ENCODE measurements at regions not wholly inside any gene's neighbourhood (a gene's known extent, or its start where the extent isn't known, plus 50 kb on each side); places are given as distances from the start of the nearest gene placed in this dataset.
"Not testable (repeated sequence)": the region's sequence is repeated elsewhere in the genome, so short reads cannot be mapped to it uniquely, and the experiment has no call there.

DNA sequence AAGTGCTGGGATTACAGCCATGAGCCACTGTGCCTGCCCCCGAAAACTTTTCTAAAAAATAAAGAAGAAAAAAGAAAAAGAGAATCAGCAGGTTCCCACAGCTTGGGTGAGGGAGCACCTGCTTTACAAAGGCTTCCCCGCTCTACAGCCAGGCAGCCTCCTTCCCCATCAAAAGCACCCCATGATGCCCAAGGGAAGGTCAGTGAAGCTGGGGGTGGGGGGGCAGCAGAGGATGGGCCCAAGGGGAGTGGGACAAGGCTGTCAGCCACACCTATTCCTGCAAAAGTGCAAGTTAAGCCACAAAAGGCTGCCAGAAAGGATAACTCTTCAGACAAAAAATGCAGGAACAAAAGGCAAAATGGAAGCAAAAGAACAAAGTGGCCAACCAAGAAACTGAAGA lies 72.5 kb downstream of the FAM50B start:
- DNase-seq = no peak

DNA sequence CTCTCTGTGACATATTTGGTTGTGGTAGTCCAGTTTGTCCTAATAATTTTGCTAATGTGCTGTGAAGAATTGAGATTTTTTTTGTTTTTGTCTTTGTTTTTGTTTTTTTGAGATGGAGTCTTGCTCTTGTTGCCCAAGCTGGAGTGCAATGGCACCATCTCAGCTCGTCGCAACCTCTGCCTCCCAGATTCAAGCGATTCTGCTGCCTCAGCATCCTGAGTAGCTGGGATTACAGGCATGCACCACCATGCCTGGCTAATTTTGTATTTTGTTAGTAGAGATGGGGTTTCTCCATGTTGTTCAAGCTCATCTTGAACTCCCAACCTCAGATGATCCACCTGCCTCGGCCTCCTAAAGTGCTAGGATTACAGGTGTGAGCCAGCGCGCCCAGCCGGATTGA lies 73.4 kb downstream of the FAM50B start:
- not testable (repeated sequence) for DNase-seq

DNA sequence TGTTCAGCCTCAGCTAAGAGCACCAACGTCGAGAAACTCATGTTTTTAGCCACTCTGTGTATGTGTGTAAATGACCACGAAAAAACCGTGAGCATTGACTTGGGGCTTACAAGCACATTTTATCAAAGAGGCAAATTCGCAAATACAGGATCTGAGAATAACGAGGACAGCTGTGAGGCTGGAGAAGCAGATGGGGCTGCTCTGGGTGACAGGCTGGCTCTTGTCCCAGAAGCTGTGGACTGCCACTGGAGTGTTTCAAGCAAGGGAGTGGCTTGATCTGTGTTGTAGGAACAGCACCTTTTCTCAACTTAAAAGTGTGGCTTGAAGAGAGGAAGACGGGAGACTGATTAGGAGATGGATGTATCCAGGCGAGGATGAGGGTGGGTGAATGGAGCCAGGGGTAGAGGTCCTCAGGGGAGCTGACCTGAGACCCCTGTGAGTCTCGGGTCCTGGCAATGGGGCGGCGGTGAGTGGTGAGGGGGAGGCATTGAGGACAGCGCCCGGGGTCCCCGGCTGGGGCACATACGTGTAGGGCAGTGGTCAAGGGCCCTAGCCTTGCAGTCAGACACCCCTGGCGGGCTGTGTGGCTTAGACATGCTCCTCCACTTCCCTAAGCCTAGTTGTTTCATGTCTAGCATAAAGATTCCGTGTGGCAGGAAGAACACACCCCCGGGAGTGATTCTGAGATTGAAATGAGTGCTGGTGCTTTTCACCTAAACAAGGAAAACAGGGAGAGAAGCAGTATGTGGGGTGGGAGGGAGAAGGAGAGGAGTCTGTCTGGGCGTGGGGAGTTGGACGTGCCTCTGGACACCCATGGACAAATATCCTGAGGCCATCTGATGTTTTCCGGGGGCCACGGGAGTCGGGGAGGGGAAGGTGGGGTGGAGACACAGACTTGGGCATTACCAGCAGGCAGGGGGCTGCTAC lies 76.3 kb downstream of the FAM50B start:
- not testable (repeated sequence) for DNase-seq

DNA sequence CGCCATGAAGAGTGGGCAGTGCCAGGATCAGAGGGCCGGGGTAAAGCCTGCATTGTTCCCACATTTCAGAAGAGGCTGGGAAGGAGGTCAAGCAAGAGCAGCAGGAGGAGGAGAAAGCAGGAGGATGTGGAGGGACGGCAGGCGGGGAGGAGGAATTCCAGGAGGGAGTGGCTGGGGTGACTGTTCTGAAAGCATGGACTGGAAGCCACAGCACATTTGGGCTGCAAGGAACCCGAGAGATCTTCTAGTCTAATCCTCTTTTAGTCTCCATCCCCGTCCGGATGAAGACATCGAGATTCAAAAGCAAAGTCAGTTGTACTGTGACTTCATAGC lies 76.9 kb downstream of the FAM50B start:
- DNase-seq = no peak

DNA sequence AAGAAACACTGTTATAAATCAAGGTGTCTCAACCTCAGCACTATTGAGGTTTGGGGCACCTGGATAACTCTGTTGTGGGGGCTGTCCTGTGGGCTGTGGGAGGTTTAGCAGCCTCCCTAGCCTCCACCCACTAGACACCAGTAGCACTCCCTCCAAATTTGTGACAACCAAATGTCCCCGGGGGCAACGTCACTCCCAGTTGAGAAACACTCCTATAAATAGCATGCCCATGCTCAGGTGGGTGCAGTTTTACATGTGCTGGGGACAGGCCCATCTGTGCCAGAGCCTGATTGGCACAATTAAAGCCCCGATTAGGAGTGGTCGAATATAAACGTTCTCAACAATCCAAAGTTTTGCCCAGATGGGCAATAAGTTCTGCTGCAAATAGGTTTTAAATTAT lies 78.9 kb downstream of the FAM50B start:
- no peak for DNase-seq

DNA sequence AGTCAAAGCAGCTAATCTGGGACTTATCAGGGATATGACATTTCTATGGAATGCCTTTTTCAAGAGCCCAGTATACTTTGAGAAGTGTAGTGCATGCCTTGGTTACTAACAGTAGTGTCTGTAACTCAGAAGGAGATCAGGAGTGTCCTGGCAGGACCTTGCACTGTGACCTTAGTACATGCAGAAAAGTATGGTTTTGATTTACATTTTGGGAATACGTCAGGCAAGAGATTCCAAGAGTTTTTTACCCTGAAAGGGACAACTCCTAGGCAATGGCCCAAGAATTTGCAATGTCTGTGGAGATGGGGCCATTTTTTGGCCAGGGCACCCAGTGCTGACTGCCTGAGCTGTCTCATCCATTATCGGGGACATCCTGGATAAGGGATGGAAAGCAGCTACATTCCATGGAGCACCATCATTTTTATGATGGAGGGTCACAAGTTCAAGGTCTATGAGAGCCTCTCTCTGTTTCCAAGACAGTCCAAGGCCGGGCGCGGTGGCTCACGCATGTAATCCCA lies 80.2 kb downstream of the FAM50B start:
- no peak for DNase-seq

DNA sequence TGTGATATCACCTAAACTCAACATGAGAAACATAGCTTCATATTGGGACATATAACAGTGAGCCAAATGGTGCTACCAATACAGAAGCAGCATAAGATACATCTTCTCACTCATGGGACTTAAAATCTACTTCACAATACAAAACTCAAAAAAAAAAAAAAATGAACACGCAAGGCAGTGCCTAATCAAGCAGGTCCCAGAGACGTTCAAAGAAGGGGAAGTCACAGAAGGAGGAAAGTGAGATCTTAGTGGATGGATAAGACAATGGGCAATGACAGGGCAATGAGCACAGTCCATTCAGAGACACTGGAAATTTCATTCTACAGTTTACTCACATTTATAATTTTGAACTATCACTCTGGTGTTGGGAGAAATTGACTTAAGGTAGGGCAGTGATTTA lies 88.3 kb downstream of the FAM50B start:
- DNase-seq = no peak

DNA sequence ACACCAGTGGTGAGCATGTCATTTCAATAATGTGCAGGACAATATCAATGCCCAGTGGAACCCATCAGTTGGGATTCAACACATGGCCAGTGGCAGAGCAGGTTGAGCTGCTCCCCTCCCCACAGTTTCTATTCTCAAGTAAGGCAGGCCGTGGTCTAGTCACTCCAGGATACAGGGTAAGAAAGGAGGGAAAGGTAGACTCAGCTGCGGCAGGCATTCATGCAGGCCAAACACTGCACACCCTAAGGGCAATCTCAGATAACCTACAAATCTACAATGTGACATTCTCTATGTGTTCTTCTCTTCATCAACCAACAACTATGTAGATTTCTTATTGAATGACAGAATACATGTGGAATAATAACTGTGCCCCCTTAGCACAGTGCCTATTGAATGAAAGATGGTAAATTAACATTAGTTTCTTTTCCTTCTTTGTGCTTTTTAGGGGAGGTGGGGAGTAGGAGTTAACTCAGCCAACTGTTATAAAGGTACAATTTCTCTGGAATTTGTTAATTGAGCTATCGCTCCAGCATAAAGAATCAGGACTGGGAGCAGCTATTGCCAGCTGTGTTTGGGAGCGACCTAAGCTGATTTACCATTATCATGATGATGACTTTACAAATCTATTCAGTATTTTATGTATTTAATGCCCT lies 89.7 kb downstream of the FAM50B start:
- DNase-seq = no peak

DNA sequence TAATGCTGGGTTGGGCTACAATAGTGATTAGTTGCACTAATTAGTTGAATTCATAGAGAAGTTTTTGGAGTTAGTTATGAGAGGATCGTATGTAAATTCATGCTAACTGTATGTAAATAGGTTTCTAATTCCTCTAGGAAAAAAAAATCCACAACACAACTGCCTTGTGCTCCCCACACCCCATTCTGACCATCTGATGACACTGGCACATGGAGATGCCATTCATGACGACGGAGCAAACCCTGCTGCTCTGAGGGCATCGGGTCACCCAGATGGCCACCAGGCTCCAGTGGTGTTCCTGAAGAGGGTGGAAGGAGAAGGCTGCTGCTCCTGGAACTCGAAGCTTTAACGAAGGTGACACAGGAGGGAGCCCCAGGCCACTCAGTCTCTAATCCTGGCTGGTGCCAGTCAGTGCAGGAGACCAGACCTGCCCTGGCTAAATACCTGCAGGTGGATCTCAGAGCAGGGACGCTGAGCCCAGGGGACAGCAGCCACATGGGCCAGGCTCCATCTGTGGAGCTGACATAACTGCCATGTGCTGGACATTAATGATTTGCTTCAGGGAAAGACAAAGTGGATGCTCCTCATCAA lies 90.3 kb downstream of the FAM50B start:
- no peak for DNase-seq

DNA sequence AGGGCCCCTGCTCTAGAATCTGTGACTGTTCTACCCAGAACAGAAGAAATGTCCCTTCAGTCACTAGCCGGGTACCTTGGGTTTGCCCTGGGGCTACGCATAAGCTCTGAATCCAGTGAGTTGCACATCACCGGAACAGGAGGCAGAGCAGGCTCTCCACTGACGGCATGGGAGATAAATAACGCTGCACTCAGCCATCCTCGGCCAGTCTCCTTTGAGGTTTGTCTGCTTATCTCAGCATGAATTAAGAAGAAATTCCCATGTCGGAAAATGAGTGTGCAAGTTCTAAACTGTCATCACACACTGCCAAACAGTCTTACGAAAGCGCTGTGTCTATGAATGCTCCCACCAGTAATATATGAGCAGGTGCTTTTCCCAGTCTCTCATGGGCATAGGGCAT lies 90.8 kb downstream of the FAM50B start:
- DNase-seq = no peak

DNA sequence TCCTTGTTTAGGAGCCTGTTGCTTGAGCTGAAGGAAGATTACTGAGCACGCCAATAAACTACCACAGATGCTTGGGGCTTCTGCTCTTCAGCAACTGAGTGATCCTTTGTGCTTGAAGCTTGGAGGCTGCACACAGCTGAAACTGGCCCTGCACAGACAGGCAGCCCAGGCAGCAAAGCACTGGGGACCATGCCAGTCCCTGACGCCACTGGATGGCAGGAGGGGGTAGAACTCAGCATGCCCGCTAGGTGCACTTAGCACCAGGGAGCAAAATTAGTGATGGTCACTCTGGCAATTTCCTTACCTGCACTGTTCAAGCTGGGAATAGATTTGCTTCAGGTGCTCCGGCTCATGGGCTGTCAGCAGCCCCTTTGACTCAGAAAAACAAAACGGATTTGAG lies 91.5 kb downstream of the FAM50B start:
- DNase-seq = no peak

DNA sequence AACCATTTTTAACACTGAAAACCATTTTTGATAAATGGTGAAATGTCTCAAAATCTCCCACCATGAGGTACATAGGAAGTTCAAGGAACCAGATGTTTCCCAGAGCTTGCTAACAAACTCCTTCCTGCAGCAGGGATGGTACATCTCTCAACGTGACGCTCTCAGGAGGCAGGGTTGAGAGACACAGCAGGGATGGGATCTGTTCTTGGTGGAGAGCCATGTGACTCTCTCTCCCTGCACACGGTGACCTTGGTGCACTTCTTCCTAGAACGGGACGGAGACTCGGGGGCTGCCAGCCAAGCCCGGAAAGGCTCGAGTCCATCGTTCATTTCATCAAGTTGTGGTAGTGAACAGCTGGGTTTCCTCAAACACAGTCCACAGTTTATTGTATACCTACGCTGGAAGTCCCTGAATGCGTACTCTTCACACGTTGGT lies 94.2 kb downstream of the FAM50B start:
- no peak for DNase-seq

DNA sequence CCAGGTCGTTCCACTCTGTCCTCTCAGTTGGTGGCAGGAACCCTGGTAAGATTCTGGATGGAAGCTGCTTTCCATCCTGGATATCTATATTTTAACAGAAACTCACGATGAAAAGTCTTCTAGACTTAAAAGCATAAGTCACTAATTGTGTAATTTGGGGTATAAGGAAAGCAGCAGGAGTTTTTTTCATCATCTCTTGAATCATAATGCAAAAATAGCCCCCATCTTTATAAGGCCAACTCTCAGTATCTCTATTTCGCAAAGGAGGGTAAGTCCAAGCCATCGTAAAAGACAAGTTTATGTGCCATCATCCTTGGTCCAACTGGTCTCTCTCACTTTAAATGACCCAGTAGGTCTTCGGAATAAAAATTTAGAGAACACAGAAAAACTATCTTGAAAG lies 95.1 kb downstream of the FAM50B start:
- no peak for DNase-seq

DNA sequence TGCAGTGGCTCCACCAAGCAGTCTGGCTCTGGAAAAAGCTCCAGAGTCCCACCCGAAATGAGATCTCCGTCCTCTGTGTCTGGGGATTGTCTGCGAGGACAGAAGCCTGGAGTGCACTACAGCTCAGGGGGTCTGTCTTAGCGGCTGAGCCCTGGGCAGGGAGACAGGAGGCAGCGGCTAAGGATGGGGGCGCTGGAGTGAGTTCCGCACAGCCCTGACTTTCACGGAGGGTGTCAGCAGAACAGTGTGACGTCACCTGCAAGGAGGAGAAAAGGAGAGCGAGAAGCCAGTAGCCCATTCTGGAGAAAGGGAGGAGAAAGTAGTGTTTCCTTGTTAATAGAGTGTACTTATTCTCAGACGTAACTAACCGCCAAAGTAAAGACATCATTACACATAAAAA lies 97.6 kb downstream of the FAM50B start:
- no peak for DNase-seq

DNA sequence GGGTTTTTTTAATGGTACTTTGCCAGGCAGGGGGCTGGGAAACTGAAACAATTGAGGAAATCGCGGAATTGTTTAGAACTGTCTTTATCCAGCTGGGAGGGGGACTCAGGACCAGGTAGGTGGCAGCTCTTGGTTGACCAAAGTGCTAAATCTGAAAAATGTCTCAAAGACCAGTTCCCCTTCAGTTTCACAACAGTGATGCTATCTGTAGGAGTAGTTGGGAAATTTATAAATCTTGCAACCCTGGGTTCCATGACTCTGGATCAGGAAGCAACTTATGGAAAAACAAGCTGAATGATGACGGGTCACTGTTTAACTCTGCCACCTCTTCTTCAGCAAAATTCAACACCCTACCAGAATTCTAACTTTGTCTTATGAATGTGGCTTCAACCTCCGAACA lies 99.7 kb downstream of the FAM50B start:
- no peak for DNase-seq

DNA sequence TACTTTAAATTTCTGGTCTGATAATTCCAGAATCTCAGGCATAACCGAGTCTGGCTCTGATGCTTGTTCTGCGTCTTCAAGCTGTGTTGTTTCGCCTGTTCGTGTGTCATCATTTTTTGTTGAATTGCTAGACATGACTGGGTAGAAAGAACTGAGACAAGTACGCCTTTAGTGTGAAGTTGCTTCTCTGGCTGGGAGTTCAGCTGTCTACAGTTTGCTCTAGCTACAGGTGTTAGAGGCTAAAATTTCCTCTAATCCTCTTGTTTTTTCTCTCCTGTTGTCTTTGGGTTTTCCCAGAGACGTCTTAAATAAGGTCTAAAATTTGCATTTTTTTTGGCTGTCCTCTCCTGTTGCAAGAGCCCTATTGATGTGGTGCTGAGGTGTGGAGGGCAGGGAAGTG lies 100.3 kb downstream of the FAM50B start:
- no peak for DNase-seq

DNA sequence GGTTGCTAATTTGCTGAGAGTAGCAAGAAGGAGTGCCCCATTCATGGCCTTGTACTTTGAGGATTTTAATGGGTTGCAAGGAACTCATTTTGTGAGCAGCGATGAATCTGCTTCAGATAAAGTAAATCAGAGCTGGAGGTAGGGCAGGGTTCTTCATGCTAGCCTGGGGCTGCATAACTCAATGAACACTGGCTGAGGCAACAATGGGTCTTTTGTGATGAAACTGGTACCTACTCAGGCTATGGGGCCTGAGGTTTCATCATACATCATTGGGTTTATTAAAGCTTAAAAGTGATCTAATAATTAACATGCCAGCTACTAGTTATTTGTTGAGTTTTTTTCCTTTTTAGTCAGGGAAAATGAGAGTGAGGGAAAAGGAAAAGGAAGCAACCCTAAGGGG lies 106.9 kb downstream of the FAM50B start:
- no peak for DNase-seq

DNA sequence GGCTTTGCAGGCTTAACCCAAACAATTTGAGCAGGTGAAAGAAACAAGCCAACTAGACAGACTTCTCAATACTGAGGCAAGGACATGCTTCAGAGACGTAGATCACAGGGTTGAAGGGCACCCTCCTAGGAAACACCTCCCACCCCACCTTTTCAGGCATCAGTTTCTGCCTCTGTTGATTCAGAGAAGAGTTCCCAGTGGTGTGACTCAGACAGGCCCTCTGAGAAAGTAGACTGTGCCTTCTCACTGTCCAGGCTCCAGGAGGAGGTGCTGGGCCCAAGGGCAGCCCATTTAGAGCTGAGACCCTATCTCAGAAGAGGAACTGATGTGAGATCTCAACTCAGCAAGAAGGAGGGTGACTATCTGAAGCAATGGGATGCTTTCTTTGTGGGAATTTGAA lies 108.1 kb downstream of the FAM50B start:
- no peak for DNase-seq

DNA sequence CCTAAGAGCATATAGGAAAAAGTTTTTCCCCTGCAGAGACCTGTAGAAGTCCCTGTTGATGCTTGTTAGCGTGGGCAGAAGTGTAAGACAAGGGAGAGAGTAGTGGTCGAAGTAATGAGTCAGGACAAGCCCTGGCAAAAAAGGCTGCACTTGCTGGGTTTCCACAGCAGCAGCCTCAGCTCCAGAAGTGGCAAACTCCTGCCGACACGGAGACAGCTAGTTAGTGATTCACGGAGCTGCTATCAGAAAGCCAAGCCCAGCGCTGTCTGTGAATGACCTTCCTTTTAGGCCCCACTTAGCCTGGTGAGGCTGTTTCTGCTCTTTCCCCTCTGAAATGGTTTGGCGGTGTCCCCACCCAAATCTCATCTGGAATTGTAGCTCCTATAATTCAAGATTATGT lies 109.1 kb downstream of the FAM50B start:
- no peak for DNase-seq

DNA sequence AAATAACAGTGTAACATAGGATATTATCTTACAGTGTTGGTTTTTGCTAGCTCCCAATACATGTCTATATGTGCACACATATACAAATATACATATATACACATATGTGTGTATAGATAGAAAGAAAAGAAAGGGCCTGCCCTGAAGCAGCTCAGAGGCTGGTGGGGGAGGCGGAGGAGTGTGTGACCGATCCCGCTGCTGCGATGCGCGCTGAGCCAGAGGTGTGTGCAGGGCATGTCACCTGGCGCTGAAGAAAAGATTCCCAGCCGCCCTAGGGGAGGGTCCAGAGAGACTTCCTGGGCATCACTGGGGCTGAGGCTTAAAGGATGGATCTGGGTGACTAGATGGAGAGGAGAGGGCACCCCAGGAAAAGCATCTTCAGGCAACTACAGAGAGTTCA lies 110.2 kb downstream of the FAM50B start:
- no peak for DNase-seq

DNA sequence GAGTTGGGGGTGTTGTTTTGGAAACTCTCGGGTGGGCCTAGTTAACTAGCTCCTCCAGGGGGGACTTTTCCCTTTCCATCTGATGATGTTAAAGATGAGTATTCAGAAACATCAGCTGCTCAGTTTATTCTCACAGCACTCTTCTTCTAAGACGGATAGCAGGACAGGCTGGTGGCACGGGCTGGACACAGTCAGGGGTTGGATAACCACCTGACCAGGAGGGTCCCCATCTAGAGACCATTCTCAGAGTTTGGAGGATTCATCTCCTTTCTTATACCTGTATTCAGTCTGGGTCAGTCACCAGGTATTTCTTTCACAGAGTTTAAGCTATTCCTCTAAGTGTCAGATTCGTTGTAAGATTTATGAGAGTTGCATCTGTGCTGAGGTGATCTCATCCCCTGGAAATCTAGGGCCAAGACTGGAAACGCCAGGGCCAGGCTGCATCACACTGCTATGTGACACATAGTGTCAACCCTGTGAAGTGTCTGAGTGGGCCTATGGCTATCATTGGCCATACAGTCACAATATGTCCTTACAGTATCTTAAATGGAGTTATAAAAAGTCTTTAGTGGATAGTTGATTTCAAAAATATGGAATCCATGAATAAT lies 111.7 kb downstream of the FAM50B start:
- DNase-seq = no peak

DNA sequence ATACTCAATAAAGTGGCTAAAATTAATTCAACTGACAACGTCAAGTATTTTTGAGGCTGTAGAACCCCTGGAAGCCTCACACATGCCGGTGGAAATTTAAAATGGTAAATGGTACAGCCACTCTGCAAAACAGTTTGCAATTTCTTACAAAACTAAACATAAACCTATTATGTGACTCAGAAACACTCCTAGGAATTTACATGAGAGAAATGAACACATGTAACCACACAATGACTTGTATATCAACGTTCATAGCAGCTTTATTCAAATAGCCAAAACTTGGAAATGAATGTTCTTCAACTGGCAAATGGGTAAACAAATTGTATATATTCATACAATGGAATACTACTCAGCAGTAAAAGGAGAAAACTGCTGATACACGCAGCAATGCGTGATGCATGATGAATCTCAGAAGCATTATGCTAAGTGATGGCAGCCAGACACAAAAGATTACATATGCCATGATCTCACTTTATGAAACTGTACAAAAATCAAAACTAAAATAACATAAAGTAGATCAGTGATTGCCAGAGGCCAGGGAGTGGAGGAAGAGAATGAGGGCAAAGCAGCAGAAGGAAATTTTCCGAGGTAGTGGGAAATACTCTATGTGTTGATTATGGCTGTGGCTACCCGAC lies 112.5 kb downstream of the FAM50B start:
- no peak for DNase-seq
